ENCODE measurements at regions not wholly inside any gene's neighbourhood (a gene's known extent, or its start where the extent isn't known, plus 50 kb on each side); places are given as distances from the start of the nearest gene placed in this dataset.

GRCh38 chr11:103850419-103851165, 185.8 kb upstream of the DDI1 start:
- Histone ChIP-seq H3K27ac (ENCODE audit: low read depth in 1 of 2, low read length in 2 of 2) (no peak overlapping the region), H3K36me3 (ENCODE audit: control insufficient read depth in 4 of 4, insufficient read depth in 3 of 4, low read depth in 1 of 4, low read length in 3 of 4) (no peaks in the 10 kb centered on the region), H3K27me3 (ENCODE audit: control insufficient read depth in 4 of 4, insufficient read depth in 4 of 4, low read length in 3 of 4) (no peaks in the 10 kb centered on the region), H3K4me3 (ENCODE audit: low read depth in 1 of 3, low read length in 3 of 3) (no peak overlapping the region), H3K4me1 (ENCODE audit: control insufficient read depth in 4 of 4, insufficient read depth in 4 of 4, low read length in 3 of 4) (no peaks in the 10 kb centered on the region), H3K9me3 (ENCODE audit: control insufficient read depth in 4 of 4, low read length in 3 of 4) (no peaks in the 10 kb centered on the region), H3K9ac (ENCODE audit: low read depth in 1 of 2, low read length in 2 of 2) (no peak overlapping the region)
- TF ChIP-seq TAF1 (conservative IDR thresholded peaks at IDR 0.05): no peak
- TF ChIP-seq, protein P1, sequence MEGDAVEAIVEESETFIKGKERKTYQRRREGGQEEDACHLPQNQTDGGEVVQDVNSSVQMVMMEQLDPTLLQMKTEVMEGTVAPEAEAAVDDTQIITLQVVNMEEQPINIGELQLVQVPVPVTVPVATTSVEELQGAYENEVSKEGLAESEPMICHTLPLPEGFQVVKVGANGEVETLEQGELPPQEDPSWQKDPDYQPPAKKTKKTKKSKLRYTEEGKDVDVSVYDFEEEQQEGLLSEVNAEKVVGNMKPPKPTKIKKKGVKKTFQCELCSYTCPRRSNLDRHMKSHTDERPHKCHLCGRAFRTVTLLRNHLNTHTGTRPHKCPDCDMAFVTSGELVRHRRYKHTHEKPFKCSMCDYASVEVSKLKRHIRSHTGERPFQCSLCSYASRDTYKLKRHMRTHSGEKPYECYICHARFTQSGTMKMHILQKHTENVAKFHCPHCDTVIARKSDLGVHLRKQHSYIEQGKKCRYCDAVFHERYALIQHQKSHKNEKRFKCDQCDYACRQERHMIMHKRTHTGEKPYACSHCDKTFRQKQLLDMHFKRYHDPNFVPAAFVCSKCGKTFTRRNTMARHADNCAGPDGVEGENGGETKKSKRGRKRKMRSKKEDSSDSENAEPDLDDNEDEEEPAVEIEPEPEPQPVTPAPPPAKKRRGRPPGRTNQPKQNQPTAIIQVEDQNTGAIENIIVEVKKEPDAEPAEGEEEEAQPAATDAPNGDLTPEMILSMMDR (IDR thresholded peaks at IDR 0.05; ENCODE audit: low read depth, low read length, missing input control): no peak
- TF ChIP-seq JUND (IDR thresholded peaks at IDR 0.05): no peak
- TF ChIP-seq REST (IDR thresholded peaks at IDR 0.05): no peak
- no peak for TF ChIP-seq RAD21 (IDR thresholded peaks at IDR 0.05)
- no peak for TF ChIP-seq ATF3 (IDR thresholded peaks at IDR 0.05)
- TF ChIP-seq FOXA2 (IDR thresholded peaks at IDR 0.05): no peak
- TF ChIP-seq EGR1 (IDR thresholded peaks at IDR 0.05; ENCODE audit: low read depth in 2 of 2): no peak
- TF ChIP-seq RXRA (IDR thresholded peaks at IDR 0.05): no peak
- no peak for TF ChIP-seq HNF4A (conservative IDR thresholded peaks at IDR 0.05)
- no peak for TF ChIP-seq SP1 (IDR thresholded peaks at IDR 0.05)
- no peak for TF ChIP-seq FOXA1 (IDR thresholded peaks at IDR 0.05)
- TF ChIP-seq GABPA (IDR thresholded peaks at IDR 0.05 in 1 of 2, conservative IDR thresholded peaks at IDR 0.05 in 1 of 2): no peak
- TF ChIP-seq MAX (IDR thresholded peaks at IDR 0.05): no peak
- TF ChIP-seq HNF4G (IDR thresholded peaks at IDR 0.05): no peak
- no peak for TF ChIP-seq NR2F2 (IDR thresholded peaks at IDR 0.05)
- TF ChIP-seq ZBTB33 (IDR thresholded peaks at IDR 0.05): no peak
- no peak for TF ChIP-seq YY1 (IDR thresholded peaks at IDR 0.05)
- no peak for DNase-seq (ENCODE audit: low spot score)
- WGBS: 57% methylated on average over 6 of the region's 6 CpGs

Measured in liver (tissue), 8 donors.